NCI-H1930 (cell line): ENCODE measurements at regions not wholly inside any gene's neighbourhood (a gene's known extent, or its start where the extent isn't known, plus 50 kb on each side); places are given as distances from the start of the nearest gene placed in this dataset.

Source experiments
- DNase-seq, 2 experiments: peaks; one replicate each; lab custom pipeline; 2025; lab: John Stamatoyannopoulos, UW

DNA sequence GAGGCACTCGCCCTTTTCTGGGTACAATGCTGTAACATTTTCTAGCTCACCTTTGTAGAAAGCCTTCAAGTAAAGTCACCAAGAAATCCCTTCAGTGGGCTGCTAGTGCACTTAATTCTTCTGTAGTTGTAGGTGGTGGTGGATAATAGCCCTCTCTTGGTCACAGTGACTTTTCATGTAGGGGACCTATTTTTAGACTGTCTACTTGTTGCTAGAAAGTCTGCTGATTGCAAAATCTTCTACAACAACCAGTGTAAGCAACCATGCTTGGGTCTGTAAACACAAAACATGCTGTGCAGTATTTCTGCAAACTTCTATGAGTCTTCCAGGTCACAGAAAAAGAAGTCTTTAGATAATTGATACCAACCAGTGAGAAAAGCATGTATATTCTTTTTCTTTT lies 55.6 kb downstream of the PBDC1 start:
- no peak for DNase-seq

- no peak for DNase-seq
Measured at GRCh38 chrX:76248901-76249300, 76.0 kb downstream of the PBDC1 start.

DNA sequence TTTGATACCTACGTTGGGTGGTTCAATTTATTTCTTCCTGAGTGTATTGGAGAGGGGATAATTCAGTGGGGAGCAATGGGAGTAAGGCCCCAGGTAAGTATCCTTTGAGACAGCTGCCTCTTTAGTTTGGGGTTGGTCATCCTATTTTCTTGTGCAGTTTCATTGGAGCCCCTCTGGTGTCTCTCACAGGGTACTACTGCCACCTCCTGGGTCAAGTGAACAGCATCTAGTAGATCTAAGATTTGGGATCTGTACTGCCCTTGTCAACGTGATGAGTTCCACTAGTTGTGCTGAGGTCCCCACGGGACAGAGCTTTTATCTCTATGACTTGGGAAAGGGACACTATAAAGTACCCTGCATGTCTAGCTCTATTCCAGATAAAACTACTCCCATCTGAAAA lies 80.6 kb downstream of the PBDC1 start:
- no peak for DNase-seq

DNA sequence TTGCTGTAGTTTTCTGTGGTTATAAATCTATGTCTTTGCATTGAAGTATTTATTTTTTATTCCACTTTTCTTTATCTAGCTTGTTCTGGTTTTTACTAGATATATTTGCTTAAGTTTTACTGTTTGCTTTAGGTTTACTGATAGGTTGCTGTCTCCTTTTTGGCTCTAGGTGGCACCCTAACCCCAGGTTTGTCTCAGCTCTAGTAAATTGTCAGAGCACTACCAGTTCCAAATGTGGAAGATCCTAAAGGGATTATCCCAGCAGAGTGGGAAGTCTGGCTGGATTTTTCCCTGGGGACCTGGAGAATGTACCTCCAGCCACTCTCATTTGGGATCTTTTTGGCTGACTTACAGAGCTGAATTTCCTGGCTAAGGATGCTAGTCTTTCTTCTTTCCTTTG lies 106.1 kb downstream of the PBDC1 start:
- peak in 1 of 2 experiments; percentile 1 for DNase-seq
